H1 (cell line): ENCODE measurements at regions not wholly inside any gene's neighbourhood (a gene's known extent, or its start where the extent isn't known, plus 50 kb on each side); places are given as distances from the start of the nearest gene placed in this dataset.

Source experiments
- CTCF ChIA-PET: fragments of 300-600 bp; sonication (Branson Sonifier 250); formaldehyde crosslinking; loops from one replicate; lab custom pipeline; 2021; ENCODE audit not compliant: partially characterized antibody; lab: Charles Lee
- POLR2A ChIA-PET: fragments of 300-600 bp; sonication (Branson Sonifier 250); formaldehyde crosslinking; loops from one replicate; lab custom pipeline; 2021; ENCODE audit warnings: inconsistent platforms; ENCODE audit not compliant: partially characterized antibody; lab: Charles Lee
- DNase-seq, 2 experiments: peaks; one replicate each; pipeline versions ENCODE4 v3.0.0 to v3.0.0-alpha.2; 2010 to 2022; ENCODE audit warnings: low spot score in 2 of 2, low read depth in 1 of 2, mixed read lengths in 1 of 2
- FAIRE-seq: peaks from 2 replicates; lab custom pipeline; 2011; peaks lifted over from hg19 to GRCh38; lab: Jason Lieb, UNC
- H2AFZ ChIP-seq: 2 replicates; pipeline ENCODE4 v1.8.1; 2012; ENCODE audit warnings: low read length, inconsistent platforms
- H2AK5ac ChIP-seq: 2 replicates; pipeline ENCODE4 v1.6.1; 2013; ENCODE audit warnings: low read depth, low read length
- H2BK120ac ChIP-seq: replicated peaks from 2 replicates; pipeline ENCODE3; 2013; ENCODE audit warnings: low read depth, low read length, inconsistent platforms
- H2BK12ac ChIP-seq: 2 replicates; pipeline ENCODE4 v1.6.1; 2013; ENCODE audit warnings: low read depth, low read length
- H2BK15ac ChIP-seq: 2 replicates; pipeline ENCODE4 v1.6.1; 2013; ENCODE audit warnings: low read length
- H2BK20ac ChIP-seq: 2 replicates; pipeline ENCODE4 v1.6.1; 2013; ENCODE audit warnings: low read length
- H2BK5ac ChIP-seq: 2 replicates; pipeline ENCODE4 v1.6.1; 2013; ENCODE audit warnings: low read depth, low read length
- H3K14ac ChIP-seq: 2 replicates; pipeline ENCODE4 v1.6.1; 2013; ENCODE audit warnings: inconsistent platforms; ENCODE audit not compliant: insufficient read length
- H3K18ac ChIP-seq: 2 replicates; pipeline ENCODE4 v1.6.1; 2013; ENCODE audit warnings: low read length; ENCODE audit errors: extremely low read depth
- H3K23ac ChIP-seq: 2 replicates; pipeline ENCODE4 v1.6.1; 2013; ENCODE audit warnings: inconsistent platforms; ENCODE audit not compliant: insufficient read length
- H3K23me2 ChIP-seq: 2 replicates; pipeline ENCODE4 v1.6.1; 2013; ENCODE audit warnings: low read depth, low read length
- H3K27ac ChIP-seq: 2 replicates; pipeline ENCODE4 v1.6.1; 2011; ENCODE audit warnings: low read depth, low read length, inconsistent platforms
- H3K27me3 ChIP-seq, 4 experiments: replicated peaks in 1 of 4; 1 replicate in 1 of 4; 2 replicates in 3 of 4; pipeline versions ENCODE4 v1.6.1 to v1.8.1; 2011 to 2013; ENCODE audit warnings: low read length in 3 of 4, mild to moderate bottlenecking in 3 of 4, inconsistent platforms in 2 of 4, mixed read lengths in 2 of 4, moderate library complexity in 1 of 4; ENCODE audit not compliant: control insufficient read depth in 3 of 4, insufficient read depth in 3 of 4; ENCODE audit errors: extremely low read depth in 1 of 4
- H3K36me3 ChIP-seq, 4 experiments: 2 replicates each; pipeline versions ENCODE4 v1.6.1 to v1.8.1; 2011 to 2013; ENCODE audit warnings: mild to moderate bottlenecking in 4 of 4, low read length in 3 of 4, moderate library complexity in 2 of 4, control low read depth in 1 of 4, inconsistent platforms in 1 of 4; ENCODE audit not compliant: insufficient read depth in 4 of 4, control insufficient read depth in 2 of 4
- H3K4ac ChIP-seq: replicated peaks from 2 replicates; pipeline ENCODE3; 2013; ENCODE audit warnings: low read length, low read depth, mixed read lengths, inconsistent platforms; ENCODE audit not compliant: insufficient read length
- H3K4me1 ChIP-seq, 4 experiments: replicated peaks in 1 of 4; 1 replicate in 1 of 4; 2 replicates in 3 of 4; pipeline versions ENCODE4 v1.6.1 to v1.8.1; 2011 to 2013; ENCODE audit warnings: low read length in 3 of 4, inconsistent platforms in 2 of 4, mixed read lengths in 1 of 4; ENCODE audit not compliant: insufficient read depth in 4 of 4, control insufficient read depth in 3 of 4
- H3K4me2 ChIP-seq, 2 experiments: 2 replicates each; pipeline versions ENCODE4 v1.6.1 to v1.8.1; 2011 to 2013; ENCODE audit warnings: low read depth in 2 of 2, low read length in 2 of 2, control low read depth in 1 of 2, inconsistent platforms in 1 of 2, mild to moderate bottlenecking in 1 of 2; ENCODE audit not compliant: insufficient read depth in 1 of 2
- H3K4me3 ChIP-seq, 4 experiments: fragments of 200-600, 300-600 bp in 1 of 4; sonication (generic), shearing (Covaris generic), sonication (Bioruptor Twin) in 1 of 4; 2 replicates each; pipeline versions ENCODE4 v1.5.1 to v1.8.1; 2011 to 2016; ENCODE audit warnings: low read length in 4 of 4, low read depth in 3 of 4, control low read depth in 2 of 4, inconsistent platforms in 2 of 4, mild to moderate bottlenecking in 2 of 4, mixed read lengths in 1 of 4, moderate library complexity in 1 of 4; ENCODE audit not compliant: insufficient read depth in 2 of 4; ENCODE audit errors: extremely low read depth in 1 of 4
- H3K56ac ChIP-seq: replicated peaks from 2 replicates; pipeline ENCODE3; 2013; ENCODE audit warnings: low read depth, mild to moderate bottlenecking, mixed read lengths, low read length, inconsistent platforms; ENCODE audit not compliant: insufficient read length
- H3K79me1 ChIP-seq: 2 replicates; pipeline ENCODE4 v1.6.1; 2013; ENCODE audit warnings: low read depth, low read length, control low read depth
- H3K79me2 ChIP-seq, 2 experiments: 2 replicates each; pipeline versions ENCODE4 v1.6.1 to v1.8.1; 2012 to 2013; ENCODE audit warnings: low read length in 2 of 2, mild to moderate bottlenecking in 2 of 2, inconsistent platforms in 1 of 2; ENCODE audit not compliant: insufficient read depth in 2 of 2, control insufficient read depth in 1 of 2
- H3K9ac ChIP-seq, 4 experiments: replicated peaks in 1 of 4; 1 replicate in 1 of 4; 2 replicates in 3 of 4; pipeline versions ENCODE4 v1.6.1 to v1.8.1; 2011 to 2013; ENCODE audit warnings: low read depth in 3 of 4, low read length in 3 of 4, control low read depth in 2 of 4, mild to moderate bottlenecking in 2 of 4, moderate library complexity in 2 of 4, inconsistent platforms in 1 of 4; ENCODE audit errors: extremely low read depth in 1 of 4
- H3K9me3 ChIP-seq, 2 experiments: 2 replicates each; pipeline versions ENCODE4 v1.6.1 to v1.8.1; 2012 to 2013; ENCODE audit warnings: mild to moderate bottlenecking in 2 of 2, moderate library complexity in 2 of 2, control low read depth in 1 of 2, inconsistent platforms in 1 of 2, low read depth in 1 of 2, low read length in 1 of 2, mixed read lengths in 1 of 2; ENCODE audit not compliant: insufficient read depth in 2 of 2
- H4K20me1 ChIP-seq, 2 experiments: replicated peaks in 1 of 2; 2 replicates each; pipeline versions ENCODE3 to v1.8.1; 2011 to 2013; ENCODE audit warnings: inconsistent platforms in 2 of 2, low read length in 2 of 2, mild to moderate bottlenecking in 1 of 2; ENCODE audit not compliant: insufficient read depth in 2 of 2, control insufficient read depth in 1 of 2
- H4K5ac ChIP-seq: 2 replicates; pipeline ENCODE4 v1.6.1; 2013; ENCODE audit warnings: low read length, low read depth, mixed read lengths, inconsistent platforms; ENCODE audit not compliant: insufficient read length
- H4K8ac ChIP-seq: 2 replicates; pipeline ENCODE4 v1.8.0; 2013; ENCODE audit warnings: mild to moderate bottlenecking, moderate library complexity, low read length, inconsistent platforms; ENCODE audit not compliant: insufficient read depth; ENCODE audit errors: extremely low read depth
- H4K91ac ChIP-seq: replicated peaks from 2 replicates; pipeline ENCODE3; 2013; ENCODE audit warnings: low read length, mixed read lengths, inconsistent platforms; ENCODE audit not compliant: insufficient read length
- EGR1 ChIP-seq: IDR thresholded peaks from 2 replicates; pipeline ENCODE4 v1.6.1; 2011; ENCODE audit warnings: low read depth, low read length, borderline replicate concordance
- FOSL1 ChIP-seq: IDR thresholded peaks from 2 replicates; pipeline ENCODE4 v1.6.1; 2011; ENCODE audit warnings: mild to moderate bottlenecking, low read depth, low read length, moderate library complexity; ENCODE audit not compliant: insufficient read depth
- GTF2F1 ChIP-seq: IDR thresholded peaks from 2 replicates; pipeline ENCODE4 v1.6.1; 2012; ENCODE audit warnings: low read depth, low read length, improper control_type of control experiment, borderline replicate concordance
- HDAC2 ChIP-seq, 2 experiments: fragments of 300-600 bp in 1 of 2; sonication (generic) in 1 of 2; IDR thresholded peaks; 2 replicates each; pipeline ENCODE4 v1.6.1; 2011 to 2012; ENCODE audit warnings: low read depth in 2 of 2, low read length in 2 of 2, mild to moderate bottlenecking in 2 of 2, moderate library complexity in 2 of 2, borderline replicate concordance in 1 of 2, inconsistent platforms in 1 of 2
- MAX ChIP-seq: IDR thresholded peaks from 2 replicates; pipeline ENCODE4 v1.6.1; 2012; ENCODE audit warnings: inconsistent platforms
- RFX5 ChIP-seq: IDR thresholded peaks from 2 replicates; pipeline ENCODE4 v1.6.1; 2011; ENCODE audit warnings: low read depth, low read length, improper control_type of control experiment, borderline replicate concordance
- TCF12 ChIP-seq: IDR thresholded peaks from 2 replicates; pipeline ENCODE4 v1.6.1; 2011; ENCODE audit warnings: low read depth, mild to moderate bottlenecking, low read length
- WGBS, 2 experiments: shearing (Covaris generic) in 1 of 2; methylation state at CpG; one replicate each; pipeline versions ENCODE4 v1.1.6 to v1.1.7; 2013 to 2015; ENCODE audit warnings: low lambda C conversion rate in 2 of 2, mixed read lengths in 2 of 2, inconsistent platforms in 1 of 2, low coverage in 1 of 2, missing lambda C conversion rate in 1 of 2; ENCODE audit not compliant: insufficient replicate concordance in 2 of 2, insufficient coverage in 1 of 2, insufficient read length in 1 of 2; ENCODE audit errors: extremely low coverage in 1 of 2, missing lambda C conversion rate in 1 of 2; 5-methylcytosine and 5-hydroxymethylcytosine counted together

GRCh38 chr16:87216841-87217275 is 100.3 kb downstream of the C16orf95 start:
- H2BK120ac ChIP-seq: no peak overlapping the region
- no peaks in the 10 kb centered on the region for H3K27me3 ChIP-seq
- no peak overlapping the region for H3K18ac ChIP-seq
- H3K36me3 ChIP-seq: no peaks in the 10 kb centered on the region
- H3K4me3 ChIP-seq: no peak overlapping the region
- 89% methylated on average over 30 of the region's 30 CpGs; no CpG with 5 or more reads in 1 of the 2 experiments for WGBS, 2 experiments
- H4K5ac ChIP-seq: no peak overlapping the region
- H2BK15ac ChIP-seq: no peak overlapping the region
- H3K79me1 ChIP-seq: no peaks in the 10 kb centered on the region
- H4K20me1 ChIP-seq: peaks cover 0 to 7% of the 10 kb centered on the region in 2 experiments
- H2BK5ac ChIP-seq: no peak overlapping the region
- peaks cover 11% of the 10 kb centered on the region for H3K23me2 ChIP-seq
- no peak overlapping the region for H2BK12ac ChIP-seq
- ChIA-PET CTCF (interaction anchor here (0.5 to 2.6 kb wide), 5 partner anchors 50 to 70 kb away, joined by 3 to 12 read pairs (median 3); no protein-coding TSS in a partner anchor), POLR2A (interaction anchor here (0.8 kb wide), 1 partner anchor 13 kb away, joined by 3 read pairs; no protein-coding TSS in a partner anchor)
- no peaks in the 10 kb centered on the region for H3K79me2 ChIP-seq
- no peak overlapping the region for H3K56ac ChIP-seq
- TF ChIP-seq EGR1: no peak
- no peak for TF ChIP-seq HDAC2 (IDR thresholded peaks at IDR 0.05; ENCODE audit: borderline replicate concordance in 1 of 2, low read depth in 2 of 2, low read length in 2 of 2)
- no peak for TF ChIP-seq TCF12
- TF ChIP-seq GTF2F1: no peak
- TF ChIP-seq FOSL1: no peak
- TF ChIP-seq MAX: no peak
- TF ChIP-seq RFX5: no peak
- no peak overlapping the region for H2AFZ ChIP-seq
- H3K4me2 ChIP-seq: no peak overlapping the region
- H3K4me1 ChIP-seq: no peaks in the 10 kb centered on the region
- no peak overlapping the region for H3K9ac ChIP-seq
- no peak overlapping the region for H3K4ac ChIP-seq
- no peak overlapping the region for H4K91ac ChIP-seq
- H3K14ac ChIP-seq: no peak overlapping the region
- no peak overlapping the region for H3K23ac ChIP-seq
- FAIRE-seq (no peak), DNase-seq (no peak)
- peaks cover 0 to 2% of the 10 kb centered on the region in 2 experiments; a peak in 2 of 4 replicates for H3K9me3 ChIP-seq
- H2BK20ac ChIP-seq: no peak overlapping the region
- H2AK5ac ChIP-seq: no peak overlapping the region
- no peak overlapping the region for H3K27ac ChIP-seq
- H4K8ac ChIP-seq: no peak overlapping the region
